Transverse colon (tissue), 4 donors: ENCODE measurements at regions not wholly inside any gene's neighbourhood (a gene's known extent, or its start where the extent isn't known, plus 50 kb on each side); places are given as distances from the start of the nearest gene placed in this dataset.

ENCODE experiments used
- CTCF ChIP-seq, 5 experiments: fragments of 200-600 bp in 3 of 5; fragments of 450-650 bp in 2 of 5; sonication (generic) in 3 of 5; IDR thresholded peaks; 1 replicate in 2 of 5; 2 replicates in 3 of 5; pipeline ENCODE4 v1.5.1; 2016 to 2017; ENCODE audit warnings: antibody characterized with exemption in 5 of 5, inconsistent platforms in 3 of 5, mild to moderate bottlenecking in 2 of 5, moderate library complexity in 1 of 5
- POLR2A ChIP-seq: fragments of 450-650 bp; IDR thresholded peaks from one replicate; pipeline ENCODE4 v1.6.1; 2016; ENCODE audit warnings: antibody characterized with exemption, mild to moderate bottlenecking, moderate library complexity
- POLR2AphosphoS5 ChIP-seq, 3 donors: sonication (generic); formaldehyde crosslinking; IDR thresholded peaks; one replicate each; pipeline ENCODE4 v1.6.1; 2016; ENCODE audit warnings: antibody characterized with exemption in 3 of 3

GRCh38 chr9:71590362-71590761 is 178.0 kb downstream of the CEMIP2 start:
- no peak for TF ChIP-seq CTCF (IDR thresholded peaks at IDR 0.05)
- TF ChIP-seq POLR2AphosphoS5 (IDR thresholded peaks at IDR 0.05) = no peak
- TF ChIP-seq POLR2A = no peak
